Testis (tissue), 2 donors: ENCODE measurements at regions not wholly inside any gene's neighbourhood (a gene's known extent, or its start where the extent isn't known, plus 50 kb on each side); places are given as distances from the start of the nearest gene placed in this dataset.

Experiments
- DNase-seq: peaks from one replicate; pipeline ENCODE4 v3.0.0-alpha.2; 2019
- H3K27ac ChIP-seq, 2 donors: fragments of 200-600 bp; sonication (generic); one replicate each; pipeline ENCODE4 v1.5.1; 2019
- H3K27me3 ChIP-seq: fragments of 200-600 bp; sonication (generic); one replicate; pipeline ENCODE4 v1.5.1; 2019
- H3K36me3 ChIP-seq: fragments of 200-600 bp; sonication (generic); one replicate; pipeline ENCODE4 v1.5.1; 2017; ENCODE audit warnings: low read depth; ENCODE audit errors: missing control alignments
- H3K4me1 ChIP-seq: fragments of 200-600 bp; sonication (generic); one replicate; pipeline ENCODE4 v1.5.1; 2019
- H3K4me3 ChIP-seq, 2 donors: fragments of 200-600 bp; sonication (generic); one replicate each; pipeline ENCODE4 v1.5.1; 2017 to 2019
- H3K9me3 ChIP-seq: fragments of 200-600 bp; sonication (generic); one replicate; pipeline ENCODE4 v1.5.1; 2017
- CTCF ChIP-seq, 3 experiments: fragments of 450-650 bp in 2 of 3; fragments of 200-600 bp in 1 of 3; sonication (generic) in 1 of 3; IDR thresholded peaks; one replicate each; pipeline ENCODE4 v1.5.1; 2016 to 2019; ENCODE audit warnings: antibody characterized with exemption in 3 of 3, mild to moderate bottlenecking in 2 of 3, moderate library complexity in 1 of 3
- POLR2A ChIP-seq: fragments of 450-650 bp; IDR thresholded peaks from one replicate; pipeline ENCODE4 v1.6.1; 2017; ENCODE audit warnings: antibody characterized with exemption, mild to moderate bottlenecking, moderate library complexity
- WGBS, 2 donors: methylation state at CpG; one replicate each; pipeline ENCODE4 v1.1.5; 2018; 5-methylcytosine and 5-hydroxymethylcytosine counted together
- intact Hi-C: fragments of 100-400 bp; cut with DNase I; formaldehyde crosslinking; loops from one replicate; pipeline ENCODE4 v1.15.1; 2023; ENCODE audit warnings: low total_unique reads

- no peaks in the 10 kb centered on the region for H3K9me3 ChIP-seq
- WGBS, 2 donors: 67 to 88% methylated on average over 3 to 22 of the region's 22 CpGs
- H3K27me3 ChIP-seq: no peaks in the 10 kb centered on the region
- no peak overlapping the region for H3K27ac ChIP-seq
- TF ChIP-seq POLR2A (no peak), CTCF (IDR thresholded peaks at IDR 0.05) (no peak)
- intact Hi-C loops: no loop called here
- peak overlapping the region; percentile 22 to 34 for H3K4me3 ChIP-seq
- peak; percentile 16 for DNase-seq
- H3K36me3 ChIP-seq: no peaks in the 10 kb centered on the region
- H3K4me1 ChIP-seq: no peaks in the 10 kb centered on the region
Observed at GRCh38 chr7:119413314-119413805, 859.6 kb upstream of the KCND2 start.

GRCh38 chr7:119415682-119416081 is 857.3 kb upstream of the KCND2 start:
- 68 to 76% methylated on average over 4 of the region's 4 CpGs for WGBS, 2 donors
- DNase-seq: no peak
- H3K4me3 ChIP-seq: no peak overlapping the region
- H3K27me3 ChIP-seq: no peaks in the 10 kb centered on the region
- H3K36me3 ChIP-seq: no peaks in the 10 kb centered on the region
- intact Hi-C loops: no loop called here
- H3K9me3 ChIP-seq: no peaks in the 10 kb centered on the region
- no peak for TF ChIP-seq POLR2A
- no peak overlapping the region for H3K27ac ChIP-seq
- H3K4me1 ChIP-seq: no peaks in the 10 kb centered on the region

- intact Hi-C loops: no loop called here
Observed at GRCh38 chr7:119421657-119422056, 851.3 kb upstream of the KCND2 start.

GRCh38 chr7:119436882-119437281 is 836.1 kb upstream of the KCND2 start:
- intact Hi-C loops: no loop called here
- Histone ChIP-seq H3K4me3 (no peak overlapping the region), H3K27me3 (no peaks in the 10 kb centered on the region), H3K36me3 (no peaks in the 10 kb centered on the region), H3K27ac (no peak overlapping the region), H3K4me1 (no peaks in the 10 kb centered on the region), H3K9me3 (no peaks in the 10 kb centered on the region)
- WGBS, 2 donors: 67 to 72% methylated on average over 2 of the region's 2 CpGs
- TF ChIP-seq CTCF (IDR thresholded peaks at IDR 0.05): no peak
- TF ChIP-seq POLR2A: no peak
- no peak for DNase-seq

More at GRCh38 chr7:119421657-119422056, 851.3 kb upstream of the KCND2 start:
- 86 to 91% methylated on average over 1 of the region's 1 CpG for WGBS, 2 donors
- Histone ChIP-seq H3K9me3 (no peaks in the 10 kb centered on the region), H3K4me1 (no peaks in the 10 kb centered on the region), H3K4me3 (no peak overlapping the region), H3K36me3 (no peaks in the 10 kb centered on the region), H3K27ac (no peak overlapping the region), H3K27me3 (no peaks in the 10 kb centered on the region)
- TF ChIP-seq CTCF (IDR thresholded peaks at IDR 0.05) (no peak), POLR2A (no peak)
- DNase-seq: no peak

GRCh38 chr7:119438315-119438714 is 834.7 kb upstream of the KCND2 start:
- H3K27me3 ChIP-seq: no peaks in the 10 kb centered on the region
- no peak overlapping the region for H3K27ac ChIP-seq
- WGBS, 2 donors: 27 to 28% methylated on average over 1 of the region's 1 CpG
- TF ChIP-seq POLR2A: no peak
- H3K36me3 ChIP-seq: no peaks in the 10 kb centered on the region
- H3K4me3 ChIP-seq: no peak overlapping the region
- intact Hi-C loops: no loop called here
- H3K4me1 ChIP-seq: no peaks in the 10 kb centered on the region
- H3K9me3 ChIP-seq: no peaks in the 10 kb centered on the region
- no peak for DNase-seq

- Histone ChIP-seq H3K27ac (no peak overlapping the region), H3K4me3 (no peak overlapping the region), H3K27me3 (no peaks in the 10 kb centered on the region), H3K36me3 (no peaks in the 10 kb centered on the region), H3K4me1 (no peaks in the 10 kb centered on the region), H3K9me3 (no peaks in the 10 kb centered on the region)
- no peak for DNase-seq
- WGBS, 2 donors: 79 to 86% methylated on average over 4 of the region's 4 CpGs
- no peak for TF ChIP-seq CTCF (IDR thresholded peaks at IDR 0.05)
- TF ChIP-seq POLR2A: no peak
- intact Hi-C loops: no loop called here
Observed at GRCh38 chr7:119439192-119439591, 833.8 kb upstream of the KCND2 start.
